Hematopoietic multipotent progenitor cell (in vitro differentiated cells): ENCODE measurements at regions not wholly inside any gene's neighbourhood (a gene's known extent, or its start where the extent isn't known, plus 50 kb on each side); places are given as distances from the start of the nearest gene placed in this dataset.
A peak's percentile ranks its signal among the peaks of the same experiment; 100 is the strongest.
"Not testable (repeated sequence)": the region's sequence is repeated elsewhere in the genome, so short reads cannot be mapped to it uniquely, and the experiment has no call there.

Experiments used
- DNase-seq, 3 donors: peaks; one replicate each; pipeline ENCODE4 v3.0.0-alpha.2; 2011 to 2015; ENCODE audit warnings: low read depth in 2 of 3, low spot score in 2 of 3

- peak in 1 of 3 donors; percentile 0 for DNase-seq
Measured at GRCh38 chr18:35868915-35869314, 103.6 kb upstream of the RMP24 start.

GRCh38 chr18:35871337-35871736 lies 101.1 kb upstream of the RMP24 start:
- DNase-seq: no peak

DNA sequence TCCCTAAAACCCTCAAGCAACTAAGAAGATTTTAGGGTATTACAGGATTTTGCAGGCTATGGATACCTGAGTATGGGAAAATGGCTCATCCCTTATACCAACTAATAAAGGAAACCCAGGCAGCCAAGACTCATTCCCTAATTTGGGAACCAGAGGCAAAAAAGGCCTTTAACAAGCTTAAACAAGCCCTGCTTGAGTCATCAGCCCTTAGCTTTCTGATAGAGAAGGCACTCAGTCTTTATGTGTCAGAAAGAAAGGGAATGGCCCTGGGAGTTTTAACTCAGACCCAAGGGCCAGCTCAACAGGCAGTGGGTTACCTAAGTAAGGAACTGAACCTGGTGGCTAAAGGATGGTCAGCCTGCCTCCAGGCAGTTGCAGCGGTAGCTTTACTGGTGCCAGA lies 96.9 kb upstream of the RMP24 start:
- no peak for DNase-seq

DNA sequence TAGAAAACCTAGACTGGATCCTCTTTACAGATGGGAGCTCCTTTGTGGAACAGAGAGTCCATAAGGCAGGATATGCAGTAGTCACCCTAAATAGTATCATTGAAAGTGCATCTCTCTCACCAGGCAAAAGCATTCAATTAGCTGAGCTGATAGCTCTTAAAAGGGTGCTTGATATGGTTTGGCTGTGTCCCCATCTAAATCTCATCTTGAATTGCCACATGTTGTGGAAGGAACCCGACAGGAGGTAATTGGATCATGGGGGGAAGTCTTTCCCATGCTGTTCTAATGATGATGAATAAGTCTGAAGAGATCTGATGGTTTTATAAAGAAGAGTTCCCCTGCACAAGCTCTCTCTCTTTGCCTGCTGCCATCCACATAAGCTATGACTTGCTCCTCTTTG lies 96.2 kb upstream of the RMP24 start:
- DNase-seq: no peak

GRCh38 chr18:35880788-35881455 lies 91.6 kb upstream of the RMP24 start:
- no peak for DNase-seq

DNA sequence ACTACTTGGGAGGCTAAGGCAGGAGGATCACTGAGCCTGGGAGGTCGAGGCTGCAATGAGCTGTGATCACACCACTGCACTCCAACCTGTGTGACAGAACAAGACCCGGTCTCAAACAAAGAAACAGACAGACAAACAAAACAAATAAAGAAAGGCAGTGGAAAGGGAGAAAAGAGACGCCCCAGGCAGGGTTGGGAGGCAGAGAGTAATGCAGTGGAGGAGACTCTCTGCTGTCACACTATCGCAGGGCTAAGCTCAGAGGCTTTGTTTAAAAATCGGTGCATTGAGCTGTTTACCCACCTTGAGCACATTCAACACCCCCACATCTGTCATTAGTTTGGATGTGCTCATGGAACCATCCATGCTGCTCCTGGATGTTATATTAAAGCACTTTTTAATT lies 84.2 kb upstream of the RMP24 start:
- no peak for DNase-seq

GRCh38 chr18:35889677-35890076 lies 82.8 kb upstream of the RMP24 start:
- no peak for DNase-seq

DNA sequence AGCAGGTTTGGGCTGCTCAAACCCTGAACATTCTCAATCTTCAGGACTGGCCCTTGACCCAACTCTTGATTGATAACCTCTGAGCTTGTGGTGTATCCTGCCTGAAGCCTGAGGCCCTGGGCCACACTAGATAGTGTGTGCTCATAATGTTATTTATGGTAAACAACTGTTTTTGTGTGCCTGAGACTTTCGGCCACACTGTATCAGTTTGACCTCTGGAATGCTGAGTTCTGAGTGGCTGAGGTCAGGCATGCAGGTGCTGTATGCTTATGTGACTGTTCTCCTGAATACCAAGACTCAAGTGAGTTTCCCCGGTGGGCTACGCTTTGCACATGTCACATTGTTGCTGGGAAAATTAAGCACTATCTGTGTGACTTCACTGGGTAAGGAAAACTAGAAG lies 82.2 kb upstream of the RMP24 start:
- no peak for DNase-seq

- DNase-seq: no peak
Measured at GRCh38 chr18:35892118-35892517, 80.4 kb upstream of the RMP24 start.

- DNase-seq: not testable (repeated sequence)
Measured at GRCh38 chr18:35897481-35897880, 75.0 kb upstream of the RMP24 start.

GRCh38 chr18:35904389-35905037 lies 68.0 kb upstream of the RMP24 start:
- no peak for DNase-seq

GRCh38 chr18:35905436-35905835 lies 67.0 kb upstream of the RMP24 start:
- no peak for DNase-seq

GRCh38 chr18:35906291-35906690 lies 66.2 kb upstream of the RMP24 start:
- not testable (repeated sequence) for DNase-seq

- no peak for DNase-seq
Measured at GRCh38 chr18:35910327-35910726, 62.2 kb upstream of the RMP24 start.

DNA sequence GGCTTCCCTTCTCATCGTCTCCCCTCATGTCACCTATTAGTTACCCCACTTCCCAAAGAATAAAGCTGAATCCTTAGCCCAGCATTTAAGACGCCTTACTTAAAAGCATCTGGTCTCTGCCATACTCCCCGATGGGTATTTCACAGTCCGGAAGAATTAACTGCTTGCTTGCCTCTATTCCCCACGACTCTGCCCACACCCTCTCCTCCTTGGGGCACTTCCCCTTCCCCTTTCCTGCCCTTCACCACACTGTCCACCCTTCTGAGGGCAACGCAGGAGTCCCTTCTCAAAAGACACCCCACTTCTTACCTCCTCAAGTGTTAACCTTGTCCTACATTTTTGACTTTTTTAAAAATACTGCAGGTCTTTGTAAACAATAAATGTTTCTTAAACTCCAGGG lies 60.1 kb upstream of the RMP24 start:
- no peak for DNase-seq

GRCh38 chr18:35915056-35915455 lies 57.4 kb upstream of the RMP24 start:
- no peak for DNase-seq

DNA sequence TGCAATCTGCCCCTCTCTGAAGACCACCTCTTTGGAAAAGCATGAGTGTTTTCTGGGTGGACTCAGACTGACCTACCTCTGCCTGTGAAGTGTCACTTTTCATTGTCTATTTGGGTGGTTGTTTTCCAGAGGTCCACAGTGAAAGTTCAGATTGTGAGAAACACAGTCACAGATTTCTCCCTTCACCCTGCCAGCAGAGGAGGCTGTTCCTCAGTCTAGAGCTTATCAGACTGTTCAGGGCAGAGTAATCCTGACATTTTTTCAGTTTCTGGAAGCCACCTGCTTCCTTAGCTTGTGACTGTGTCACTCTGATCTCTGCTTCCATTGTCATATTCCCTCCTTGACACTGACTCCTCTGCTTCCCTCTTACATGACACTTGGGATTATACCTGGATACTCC lies 55.4 kb upstream of the RMP24 start:
- no peak for DNase-seq

- no peak for DNase-seq
Measured at GRCh38 chr18:35918564-35918963, 53.9 kb upstream of the RMP24 start.

DNA sequence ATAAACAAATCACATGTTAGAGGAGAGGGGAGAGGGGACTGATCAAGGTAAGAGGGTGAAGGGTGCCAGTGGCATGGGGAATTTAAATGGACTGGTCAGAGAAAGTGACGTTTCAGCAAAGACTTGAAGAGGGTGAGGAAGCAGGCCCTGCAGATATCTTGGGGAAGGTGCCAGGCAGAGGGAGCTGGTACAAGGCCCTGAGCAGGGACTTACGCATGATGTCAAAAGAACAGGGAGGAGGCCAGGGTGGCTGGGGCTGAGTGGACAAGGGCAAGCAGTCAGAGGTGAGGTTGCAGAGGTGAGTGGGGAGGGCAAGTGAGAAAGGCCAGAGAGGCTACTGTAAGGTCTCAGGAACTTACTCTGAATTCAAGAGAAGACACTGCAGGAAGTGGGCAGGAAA lies 53.3 kb upstream of the RMP24 start:
- no peak for DNase-seq

- no peak for DNase-seq
Measured at GRCh38 chr18:35920623-35921022, 51.9 kb upstream of the RMP24 start.
